ENCODE measurements at regions not wholly inside any gene's neighbourhood (a gene's known extent, or its start where the extent isn't known, plus 50 kb on each side); places are given as distances from the start of the nearest gene placed in this dataset.
A peak's percentile ranks its signal among the peaks of the same experiment; 100 is the strongest.

GRCh38 chr17:56656701-56657327 is 63.3 kb downstream of the NOG start:
- no peak for TF ChIP-seq ZBTB7A (IDR thresholded peaks at IDR 0.05; ENCODE audit: low read depth)
- no peak for TF ChIP-seq FOXM1 (IDR thresholded peaks at IDR 0.05; ENCODE audit: borderline replicate concordance, low read depth)
- TF ChIP-seq RAD21 (IDR thresholded peaks at IDR 0.05; ENCODE audit: low read depth): no peak
- TF ChIP-seq EGR1 (IDR thresholded peaks at IDR 0.05): no peak
- TF ChIP-seq TCF12 (IDR thresholded peaks at IDR 0.05; ENCODE audit: low read depth): no peak
- TF ChIP-seq USF1 (IDR thresholded peaks at IDR 0.05): no peak
- TF ChIP-seq CREB1 (IDR thresholded peaks at IDR 0.05; ENCODE audit: low read depth): no peak

GRCh38 chr17:56658648-56659047 is 65.1 kb downstream of the NOG start:
- TF ChIP-seq EP300 (IDR thresholded peaks at IDR 0.05; ENCODE audit: borderline replicate concordance) (no peak), USF1 (IDR thresholded peaks at IDR 0.05) (0 out of 2 replicates have a peak, but pooled peaks have one; percentile 6)

GRCh38 chr17:56659622-56660021 is 66.1 kb downstream of the NOG start:
- TF ChIP-seq EGR1 (IDR thresholded peaks at IDR 0.05) (no peak), NFIC (IDR thresholded peaks at IDR 0.05) (no peak), YY1 (IDR thresholded peaks at IDR 0.05; ENCODE audit: low read depth) (no peak), EP300 (IDR thresholded peaks at IDR 0.05; ENCODE audit: borderline replicate concordance) (no peak), CEBPB (IDR thresholded peaks at IDR 0.05) (no peak), TAF1 (IDR thresholded peaks at IDR 0.05; ENCODE audit: low read depth) (no peak), TEAD4 (IDR thresholded peaks at IDR 0.05) (no peak), USF1 (IDR thresholded peaks at IDR 0.05) (no peak), RAD21 (IDR thresholded peaks at IDR 0.05; ENCODE audit: low read depth) (no peak), REST (IDR thresholded peaks at IDR 0.05; ENCODE audit: low read depth) (no peak), CREB1 (IDR thresholded peaks at IDR 0.05; ENCODE audit: low read depth) (no peak), TCF12 (IDR thresholded peaks at IDR 0.05; ENCODE audit: low read depth) (no peak), FOXM1 (IDR thresholded peaks at IDR 0.05; ENCODE audit: borderline replicate concordance, low read depth) (no peak), ZBTB7A (IDR thresholded peaks at IDR 0.05; ENCODE audit: low read depth) (no peak), MAX (IDR thresholded peaks at IDR 0.05) (no peak)

- no peak for TF ChIP-seq REST (IDR thresholded peaks at IDR 0.05; ENCODE audit: low read depth)
- no peak for TF ChIP-seq MAX (IDR thresholded peaks at IDR 0.05)
Measured at GRCh38 chr17:56661906-56662305, 68.4 kb downstream of the NOG start.

- TF ChIP-seq EP300 (IDR thresholded peaks at IDR 0.05; ENCODE audit: borderline replicate concordance): no peak
- TF ChIP-seq EGR1 (IDR thresholded peaks at IDR 0.05): no peak
Measured at GRCh38 chr17:56665864-56666263, 72.4 kb downstream of the NOG start.

GRCh38 chr17:56667925-56668458 is 74.5 kb downstream of the NOG start:
- TF ChIP-seq TCF12 (IDR thresholded peaks at IDR 0.05; ENCODE audit: low read depth): no peak
- TF ChIP-seq EP300 (IDR thresholded peaks at IDR 0.05; ENCODE audit: borderline replicate concordance): no peak
- no peak for TF ChIP-seq USF1 (IDR thresholded peaks at IDR 0.05)
- TF ChIP-seq ZBTB7A (IDR thresholded peaks at IDR 0.05; ENCODE audit: low read depth): no peak
